ENCODE measurements at regions not wholly inside any gene's neighbourhood (a gene's known extent, or its start where the extent isn't known, plus 50 kb on each side); places are given as distances from the start of the nearest gene placed in this dataset.
"Not testable (repeated sequence)": the region's sequence is repeated elsewhere in the genome, so short reads cannot be mapped to it uniquely, and the experiment has no call there.

DNA sequence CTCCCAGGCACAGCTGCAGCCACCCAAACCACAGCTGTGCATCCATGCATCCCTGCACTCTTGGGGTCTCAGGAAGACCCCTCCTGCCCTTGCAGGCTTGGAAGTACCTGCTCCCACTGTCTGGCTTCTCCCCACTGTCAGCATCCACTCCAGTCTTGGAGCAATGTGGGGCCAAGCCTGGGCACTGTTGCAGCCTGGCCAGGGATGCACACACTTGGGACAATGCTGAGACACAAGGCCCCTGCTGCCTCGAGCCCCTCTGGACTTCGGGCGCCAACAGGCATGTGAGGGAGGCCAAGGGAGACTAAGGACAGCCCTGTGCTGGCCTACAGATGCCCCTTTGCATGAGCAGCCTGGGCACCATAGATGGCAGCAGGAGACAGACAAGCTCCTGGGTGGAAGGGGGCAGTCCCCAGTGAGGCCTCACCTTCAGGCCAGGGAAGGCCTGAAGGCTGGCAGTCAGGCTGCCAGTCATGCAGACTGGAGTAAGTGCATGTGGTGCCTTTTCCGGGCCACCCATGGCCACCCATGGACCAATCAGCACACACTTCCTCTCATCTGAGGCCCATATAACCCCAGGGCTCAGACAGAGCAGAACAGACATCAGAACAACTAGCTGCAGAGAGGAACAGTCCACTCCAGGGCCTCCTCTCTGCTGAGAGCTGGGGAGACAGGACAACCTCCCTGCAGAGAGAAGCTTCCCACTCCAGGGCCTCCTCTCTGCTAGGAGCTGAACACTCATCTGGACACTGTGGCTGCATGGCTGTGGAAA, 219.0 kb downstream of the VGLL3 start:
- Histone ChIP-seq H3K4me3 (no peak overlapping the region), H2AFZ (no peak overlapping the region), H3K9me2 (replicated peaks; ENCODE audit: insufficient read depth) (no peaks in the 10 kb centered on the region), H3K27me3 (no peaks in the 10 kb centered on the region), H3K36me3 (replicated peaks; ENCODE audit: insufficient read depth, low read depth) (no peaks in the 10 kb centered on the region), H3K4me2 (no peak overlapping the region), H3K4me1 (ENCODE audit: insufficient read depth) (no peaks in the 10 kb centered on the region), H3K27ac (no peak overlapping the region), H3K79me2 (no peaks in the 10 kb centered on the region), H3K9me3 (ENCODE audit: low read depth) (no peaks in the 10 kb centered on the region), H4K20me1 (ENCODE audit: insufficient read depth, poor library complexity, severe bottlenecking) (no peaks in the 10 kb centered on the region)
- TF ChIP-seq, protein P1, sequence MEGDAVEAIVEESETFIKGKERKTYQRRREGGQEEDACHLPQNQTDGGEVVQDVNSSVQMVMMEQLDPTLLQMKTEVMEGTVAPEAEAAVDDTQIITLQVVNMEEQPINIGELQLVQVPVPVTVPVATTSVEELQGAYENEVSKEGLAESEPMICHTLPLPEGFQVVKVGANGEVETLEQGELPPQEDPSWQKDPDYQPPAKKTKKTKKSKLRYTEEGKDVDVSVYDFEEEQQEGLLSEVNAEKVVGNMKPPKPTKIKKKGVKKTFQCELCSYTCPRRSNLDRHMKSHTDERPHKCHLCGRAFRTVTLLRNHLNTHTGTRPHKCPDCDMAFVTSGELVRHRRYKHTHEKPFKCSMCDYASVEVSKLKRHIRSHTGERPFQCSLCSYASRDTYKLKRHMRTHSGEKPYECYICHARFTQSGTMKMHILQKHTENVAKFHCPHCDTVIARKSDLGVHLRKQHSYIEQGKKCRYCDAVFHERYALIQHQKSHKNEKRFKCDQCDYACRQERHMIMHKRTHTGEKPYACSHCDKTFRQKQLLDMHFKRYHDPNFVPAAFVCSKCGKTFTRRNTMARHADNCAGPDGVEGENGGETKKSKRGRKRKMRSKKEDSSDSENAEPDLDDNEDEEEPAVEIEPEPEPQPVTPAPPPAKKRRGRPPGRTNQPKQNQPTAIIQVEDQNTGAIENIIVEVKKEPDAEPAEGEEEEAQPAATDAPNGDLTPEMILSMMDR (IDR thresholded peaks at IDR 0.05; ENCODE audit: poor library complexity) = no peak
- TF ChIP-seq EZH2phosphoT487 (IDR thresholded peaks at IDR 0.05; ENCODE audit: low read depth, severe bottlenecking, unreplicated experiment) = no peak
- TF ChIP-seq EZH2 (IDR thresholded peaks at IDR 0.05; ENCODE audit: borderline replicate concordance) = no peak
- DNase-seq (ENCODE audit: low spot score) = no peak
- whole genome bisulfite sequencing (ENCODE audit: low lambda C conversion rate, missing lambda C conversion rate) = 82% methylated on average over 4 of the region's 4 CpGs

DNA sequence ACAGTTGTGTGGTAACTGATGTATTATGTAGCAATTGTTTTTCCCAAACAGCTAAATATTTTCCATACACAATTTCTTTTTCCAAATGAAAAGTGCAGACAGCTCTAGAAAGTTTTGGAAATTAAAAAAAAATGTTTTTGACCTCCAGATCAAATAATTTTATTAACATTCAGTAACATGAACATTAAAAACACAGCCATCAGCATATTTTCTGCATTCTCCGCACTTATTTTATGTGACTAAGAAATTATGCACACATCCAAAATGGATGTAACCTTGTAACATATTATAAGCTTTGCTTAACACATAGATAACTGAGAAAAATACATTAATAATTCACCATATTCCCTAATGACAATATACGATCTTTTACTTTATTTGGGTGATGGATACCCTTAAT, 224.6 kb downstream of the VGLL3 start:
- no peak overlapping the region for H2AFZ ChIP-seq
- WGBS (ENCODE audit: low lambda C conversion rate, missing lambda C conversion rate) = 77% methylated on average over 2 of the region's 2 CpGs
- H3K79me2 ChIP-seq = no peaks in the 10 kb centered on the region
- H3K27me3 ChIP-seq = no peaks in the 10 kb centered on the region
- no peaks in the 10 kb centered on the region for H3K4me1 ChIP-seq (ENCODE audit: insufficient read depth)
- no peak overlapping the region for H3K4me3 ChIP-seq
- no peaks in the 10 kb centered on the region for H3K9me3 ChIP-seq (ENCODE audit: low read depth)
- no peaks in the 10 kb centered on the region for H4K20me1 ChIP-seq (ENCODE audit: insufficient read depth, poor library complexity, severe bottlenecking)
- TF ChIP-seq EZH2 (IDR thresholded peaks at IDR 0.05; ENCODE audit: borderline replicate concordance) (no peak), EZH2phosphoT487 (IDR thresholded peaks at IDR 0.05; ENCODE audit: low read depth, severe bottlenecking, unreplicated experiment) (no peak)
- TF ChIP-seq, protein P1 (IDR thresholded peaks at IDR 0.05; ENCODE audit: poor library complexity) = no peak
- H3K4me2 ChIP-seq = no peak overlapping the region
- no peak for DNase-seq (ENCODE audit: low spot score)
- H3K9me2 ChIP-seq (replicated peaks; ENCODE audit: insufficient read depth) = no peaks in the 10 kb centered on the region
- no peak overlapping the region for H3K27ac ChIP-seq
- no peaks in the 10 kb centered on the region for H3K36me3 ChIP-seq (replicated peaks; ENCODE audit: insufficient read depth, low read depth)

DNA sequence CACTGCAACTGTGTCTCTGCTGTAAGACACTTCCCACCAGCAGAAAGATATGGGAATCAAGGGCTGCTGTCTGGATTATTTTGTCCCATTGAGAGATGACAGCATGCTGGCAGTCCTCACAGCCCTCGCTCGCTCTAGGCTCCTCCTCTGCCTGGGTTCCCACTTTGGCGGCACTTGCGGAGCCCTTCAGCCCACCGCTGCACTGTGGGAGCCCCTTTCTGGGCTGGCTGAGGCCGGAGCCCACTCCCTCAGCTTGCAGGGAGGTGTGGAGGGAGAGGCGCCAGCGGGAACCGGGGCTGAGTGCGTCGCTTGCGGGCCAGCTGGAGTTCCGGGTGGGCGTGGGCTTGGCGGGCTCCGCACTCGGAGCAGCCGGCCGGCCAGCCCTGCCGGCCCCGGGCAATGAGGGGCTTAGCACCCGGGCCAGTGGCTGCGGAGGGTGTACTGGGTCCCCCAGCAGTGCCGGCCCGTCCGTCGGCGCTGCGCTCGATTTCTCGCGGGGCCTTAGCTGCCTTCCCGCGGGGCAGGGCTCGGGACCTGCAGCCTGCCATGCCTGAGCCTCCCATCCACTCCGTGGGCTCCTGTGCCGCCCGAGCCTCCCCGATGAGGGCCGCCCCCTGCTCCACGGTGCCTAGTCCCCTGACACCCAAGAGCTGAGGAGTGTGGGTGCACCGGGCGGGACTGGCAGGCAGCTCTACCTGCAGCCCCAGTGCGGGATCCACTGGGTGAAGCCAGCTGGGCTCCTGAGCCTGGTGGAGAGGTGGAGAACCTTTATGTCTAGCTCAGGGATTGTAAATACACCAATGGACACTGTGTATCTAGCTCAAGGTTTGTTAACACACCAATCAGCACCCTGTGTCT, 233.4 kb downstream of the VGLL3 start:
- 98% methylated on average over 37 of the region's 44 CpGs for WGBS (ENCODE audit: low lambda C conversion rate, missing lambda C conversion rate)
- not testable (repeated sequence) for H3K4me2 ChIP-seq; H4K20me1 ChIP-seq (ENCODE audit: insufficient read depth, poor library complexity, severe bottlenecking); H3K9me2 ChIP-seq (replicated peaks; ENCODE audit: insufficient read depth); H3K79me2 ChIP-seq; H3K4me3 ChIP-seq; DNase-seq (ENCODE audit: low spot score); H3K36me3 ChIP-seq (replicated peaks; ENCODE audit: insufficient read depth, low read depth); H3K27ac ChIP-seq; H3K9me3 ChIP-seq (ENCODE audit: low read depth); H3K4me1 ChIP-seq (ENCODE audit: insufficient read depth); H2AFZ ChIP-seq; H3K27me3 ChIP-seq

DNA sequence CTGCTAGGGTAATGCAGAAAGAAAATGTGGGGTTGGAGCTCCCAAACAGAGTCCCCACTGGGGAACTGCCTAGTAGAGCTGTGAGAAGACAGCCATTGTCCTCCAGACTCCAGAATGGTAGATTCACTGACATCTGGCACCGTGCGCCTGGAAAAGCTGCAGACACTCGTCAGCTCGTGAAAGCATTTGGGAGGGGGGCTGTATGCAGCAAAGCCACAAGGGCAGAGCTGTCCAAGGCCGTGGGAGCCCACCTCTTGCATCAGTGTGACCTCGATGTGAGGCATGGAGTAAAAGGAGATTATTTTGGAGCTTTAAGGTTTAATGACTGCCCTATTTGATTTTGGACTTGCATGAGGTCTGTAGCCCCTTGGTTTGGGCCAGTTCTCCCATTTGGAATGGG, 242.9 kb downstream of the VGLL3 start:
- H3K4me1 ChIP-seq (ENCODE audit: insufficient read depth) = no peaks in the 10 kb centered on the region
- H4K20me1 ChIP-seq (ENCODE audit: insufficient read depth, poor library complexity, severe bottlenecking) = no peaks in the 10 kb centered on the region
- DNase-seq (ENCODE audit: low spot score) = no peak
- H3K36me3 ChIP-seq (replicated peaks; ENCODE audit: insufficient read depth, low read depth) = no peaks in the 10 kb centered on the region
- H3K79me2 ChIP-seq = no peaks in the 10 kb centered on the region
- H3K9me3 ChIP-seq (ENCODE audit: low read depth) = no peaks in the 10 kb centered on the region
- no peaks in the 10 kb centered on the region for H3K9me2 ChIP-seq (replicated peaks; ENCODE audit: insufficient read depth)
- H3K4me3 ChIP-seq = no peak overlapping the region
- 81% methylated on average over 6 of the region's 6 CpGs for WGBS (ENCODE audit: low lambda C conversion rate, missing lambda C conversion rate)
- TF ChIP-seq, protein P1 (IDR thresholded peaks at IDR 0.05; ENCODE audit: poor library complexity) = no peak
- no peak for TF ChIP-seq EZH2phosphoT487 (IDR thresholded peaks at IDR 0.05; ENCODE audit: low read depth, severe bottlenecking, unreplicated experiment)
- TF ChIP-seq EZH2 (IDR thresholded peaks at IDR 0.05; ENCODE audit: borderline replicate concordance) = no peak
- H2AFZ ChIP-seq = no peak overlapping the region
- H3K27me3 ChIP-seq = no peaks in the 10 kb centered on the region
- no peak overlapping the region for H3K27ac ChIP-seq
- H3K4me2 ChIP-seq = no peak overlapping the region
